Activated naive CD4-positive, alpha-beta T cell treated with anti-CD3 and anti-CD28 coated beads for 36 hours (primary cell): ENCODE measurements at regions not wholly inside any gene's neighbourhood (a gene's known extent, or its start where the extent isn't known, plus 50 kb on each side); places are given as distances from the start of the nearest gene placed in this dataset.

Experiments used
- CTCF ChIA-PET: fragments of 350-600 bp; sonication (Branson Sonifier 250); formaldehyde crosslinking; loops from one replicate; lab custom pipeline; 2021; ENCODE audit warnings: antibody characterized with exemption; lab: Charles Lee
- DNase-seq: peaks from one replicate; pipeline ENCODE4 v3.0.0-alpha.2; 2020
- H3K27ac Mint-ChIP-seq: one replicate; pipeline ENCODE4 v1.8.0; 2021; ENCODE audit warnings: mild to moderate bottlenecking, mixed read lengths
- H3K27me3 Mint-ChIP-seq: one replicate; pipeline ENCODE4 v1.8.0; 2021; ENCODE audit warnings: low read depth, mixed read lengths
- H3K36me3 Mint-ChIP-seq: one replicate; pipeline ENCODE4 v1.8.0; 2021; ENCODE audit warnings: low read depth, mixed read lengths
- H3K4me1 Mint-ChIP-seq: one replicate; pipeline ENCODE4 v1.8.0; 2021; ENCODE audit warnings: low read depth, mixed read lengths
- H3K4me3 Mint-ChIP-seq: one replicate; pipeline ENCODE4 v1.8.0; 2021; ENCODE audit warnings: mild to moderate bottlenecking, moderate library complexity, mixed read lengths
- H3K9me3 Mint-ChIP-seq: one replicate; pipeline ENCODE4 v1.8.0; 2021; ENCODE audit warnings: mixed read lengths
- intact Hi-C: fragments of 100-400 bp; cut with micrococcal nuclease; formaldehyde crosslinking; loops from one replicate; pipeline ENCODE4 v1.15.1; 2023

DNA sequence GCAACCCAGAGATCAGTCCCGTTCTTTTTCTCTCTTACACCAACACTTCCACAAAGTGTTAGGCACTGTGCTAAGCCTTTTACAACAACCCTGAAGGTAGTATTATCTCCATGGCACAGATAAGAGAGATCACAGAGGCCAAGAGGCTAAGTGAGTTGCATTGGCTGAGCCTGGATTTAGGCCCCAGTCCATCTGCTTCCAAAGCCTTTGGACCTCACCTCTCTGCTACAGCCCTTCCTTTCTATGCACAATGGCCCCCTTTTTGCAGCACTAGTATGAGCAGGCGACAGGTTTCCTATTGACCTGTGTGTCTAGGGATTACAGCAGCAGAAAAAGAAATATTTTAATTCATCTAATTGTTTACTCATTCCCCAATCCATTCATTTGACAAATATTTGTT, 76.2 kb downstream of the CRYGS start:
- Mint-ChIP-seq H3K27ac (no peak overlapping the region), H3K9me3 (no peaks in the 10 kb centered on the region), H3K36me3 (no peaks in the 10 kb centered on the region), H3K4me1 (no peaks in the 10 kb centered on the region), H3K27me3 (no peaks in the 10 kb centered on the region), H3K4me3 (no peak overlapping the region)
- no peak for DNase-seq
- intact Hi-C loops: no loop called here
- CTCF ChIA-PET: no interaction called here

DNA sequence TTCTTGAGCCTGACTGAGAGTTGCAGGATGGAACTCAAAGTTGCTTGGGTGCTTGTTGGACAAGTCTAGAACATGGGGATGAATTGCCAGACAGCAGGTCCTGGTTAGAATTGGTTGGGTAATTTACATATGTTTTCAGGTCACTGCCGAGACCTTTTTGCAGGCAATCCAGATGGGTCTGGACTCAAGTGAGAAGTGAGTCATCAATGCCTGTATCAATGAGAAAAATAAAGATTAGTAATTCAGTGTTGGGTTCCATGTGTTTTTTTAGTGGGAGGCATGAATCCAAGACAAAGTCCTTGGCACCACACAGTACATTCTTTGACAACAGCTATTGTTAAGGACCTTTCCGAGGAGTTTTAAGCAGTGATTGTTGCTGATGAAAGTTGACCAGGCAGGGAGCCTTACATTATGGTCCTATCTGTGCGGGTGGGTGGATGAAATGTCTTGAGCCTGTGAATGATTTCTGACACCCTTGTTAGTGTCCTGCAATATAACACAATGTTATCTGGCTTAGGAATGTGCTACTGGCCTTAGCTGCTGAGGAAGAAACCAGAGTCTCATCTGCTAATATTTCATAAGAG, 77.7 kb downstream of the CRYGS start:
- Mint-ChIP-seq H3K9me3 (no peaks in the 10 kb centered on the region), H3K4me1 (no peaks in the 10 kb centered on the region), H3K27me3 (no peaks in the 10 kb centered on the region), H3K36me3 (no peaks in the 10 kb centered on the region), H3K27ac (no peak overlapping the region), H3K4me3 (no peak overlapping the region)
- intact Hi-C loops: no loop called here
- DNase-seq: no peak
- CTCF ChIA-PET: interaction anchor here (1.2 kb wide), 1 partner anchor 27 kb away, joined by 3 read pairs; no protein-coding TSS in a partner anchor

DNA sequence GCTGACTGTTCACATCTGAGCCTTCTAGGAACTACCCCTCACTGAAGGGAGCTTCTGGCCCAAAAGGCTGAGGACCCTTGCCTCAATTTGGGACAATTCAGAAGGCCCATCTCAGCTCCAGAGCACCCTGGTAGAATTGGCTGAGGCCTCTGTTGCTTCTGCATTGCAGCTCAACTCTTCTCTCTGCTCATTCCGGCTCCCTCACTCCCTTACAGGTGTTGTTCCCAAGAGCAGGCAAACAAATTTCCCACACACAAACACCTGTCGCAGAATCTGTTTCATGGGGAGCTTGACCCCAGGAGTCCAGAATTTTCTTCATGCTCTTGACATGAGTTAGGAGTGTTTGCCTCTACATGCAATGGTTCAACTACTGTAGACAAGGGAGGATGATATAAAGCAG, 78.7 kb downstream of the CRYGS start:
- DNase-seq: no peak
- H3K27me3 Mint-ChIP-seq: no peaks in the 10 kb centered on the region
- intact Hi-C loops: no loop called here
- H3K4me3 Mint-ChIP-seq: no peak overlapping the region
- CTCF ChIA-PET: interaction anchor here (1.0 to 1.1 kb wide), 2 partner anchors 74 to 75 kb away, joined by 3 to 4 read pairs; no protein-coding TSS in a partner anchor
- H3K9me3 Mint-ChIP-seq: no peaks in the 10 kb centered on the region
- H3K4me1 Mint-ChIP-seq: no peaks in the 10 kb centered on the region
- no peak overlapping the region for H3K27ac Mint-ChIP-seq
- H3K36me3 Mint-ChIP-seq: no peaks in the 10 kb centered on the region

DNA sequence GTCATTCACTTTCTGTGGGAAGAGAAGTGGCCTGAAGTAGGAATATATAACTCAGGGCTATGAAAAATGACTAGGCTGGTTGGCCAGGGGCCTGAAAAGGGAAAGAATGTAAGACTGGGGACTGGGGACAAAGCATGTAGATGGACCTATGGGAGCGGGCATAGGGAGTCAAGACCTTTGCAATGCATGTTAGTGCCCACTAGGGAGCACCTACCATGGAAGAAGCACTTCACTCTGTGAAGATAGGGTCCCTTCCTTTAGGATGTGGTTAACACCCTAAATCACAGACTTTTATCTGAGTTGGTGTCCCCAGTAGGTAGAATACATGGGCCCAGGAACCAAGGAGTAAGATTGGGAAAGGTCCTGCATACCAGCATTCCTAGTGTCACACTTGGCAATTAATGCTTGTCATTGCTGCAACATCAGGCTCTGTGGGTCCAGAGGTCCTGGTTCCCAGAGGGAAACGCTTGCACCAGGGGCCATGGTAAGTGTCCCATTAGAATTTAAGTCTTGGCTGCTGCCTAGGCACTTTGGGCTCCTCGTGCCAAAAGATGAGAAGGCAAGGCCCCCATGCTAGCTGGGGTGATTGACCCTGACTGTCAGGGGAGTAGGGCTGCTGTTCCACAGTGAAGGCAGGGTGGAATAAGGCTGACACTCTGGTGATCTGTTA, 79.6 kb downstream of the CRYGS start:
- no peak overlapping the region for H3K4me3 Mint-ChIP-seq
- H3K27ac Mint-ChIP-seq: no peak overlapping the region
- intact Hi-C loops: no loop called here
- no peaks in the 10 kb centered on the region for H3K9me3 Mint-ChIP-seq
- DNase-seq: no peak
- CTCF ChIA-PET: interaction anchor here (1.1 kb wide), 1 partner anchor 75 kb away, joined by 4 read pairs; no protein-coding TSS in a partner anchor
- no peaks in the 10 kb centered on the region for H3K36me3 Mint-ChIP-seq
- no peaks in the 10 kb centered on the region for H3K4me1 Mint-ChIP-seq
- H3K27me3 Mint-ChIP-seq: no peaks in the 10 kb centered on the region

DNA sequence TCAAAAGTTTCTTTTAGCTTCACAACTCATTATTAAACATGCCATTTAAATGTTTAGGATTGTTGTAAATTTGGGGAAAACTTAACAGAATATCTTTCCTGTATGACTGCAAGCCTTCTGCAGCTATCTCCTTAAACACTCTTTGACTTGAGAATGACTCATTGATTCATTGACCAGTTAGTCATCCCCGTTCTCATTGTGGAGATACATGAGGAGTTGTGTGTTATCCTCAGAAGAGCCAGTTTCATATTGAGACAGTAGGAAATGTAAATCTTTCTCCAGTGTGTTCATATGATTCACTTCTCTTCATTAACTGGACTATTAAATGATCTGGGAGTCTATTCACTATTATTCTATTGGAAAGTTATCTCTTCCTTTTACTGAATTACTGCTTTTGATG, 83.0 kb downstream of the CRYGS start:
- DNase-seq: no peak
- no peaks in the 10 kb centered on the region for H3K4me1 Mint-ChIP-seq
- no peaks in the 10 kb centered on the region for H3K36me3 Mint-ChIP-seq
- CTCF ChIA-PET: interaction anchor here (1.2 kb wide), 1 partner anchor 482 kb away, joined by 3 read pairs; no protein-coding TSS in a partner anchor
- no peaks in the 10 kb centered on the region for H3K27me3 Mint-ChIP-seq
- intact Hi-C loops: no loop called here
- H3K4me3 Mint-ChIP-seq: no peak overlapping the region
- no peaks in the 10 kb centered on the region for H3K9me3 Mint-ChIP-seq
- no peak overlapping the region for H3K27ac Mint-ChIP-seq

DNA sequence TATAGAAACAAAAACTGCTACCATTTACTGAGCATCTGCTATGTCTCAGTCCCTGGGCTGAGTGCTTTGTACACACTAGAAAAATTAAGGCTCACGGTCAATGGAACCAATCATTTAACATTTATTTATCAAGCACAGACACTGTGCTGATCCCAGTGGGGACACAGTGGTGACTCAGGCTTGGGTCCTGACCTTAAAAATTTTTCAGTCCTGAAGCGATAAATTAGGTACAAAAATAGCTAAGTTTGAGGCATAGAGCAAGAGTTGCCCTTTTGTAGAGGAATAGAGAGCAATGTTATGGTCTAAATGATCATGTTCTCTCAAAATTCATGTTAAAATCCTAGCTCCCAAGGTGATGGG, 85.1 kb downstream of the CRYGS start:
- Mint-ChIP-seq H3K27ac (no peak overlapping the region), H3K4me3 (no peak overlapping the region), H3K9me3 (no peaks in the 10 kb centered on the region), H3K4me1 (no peaks in the 10 kb centered on the region), H3K27me3 (no peaks in the 10 kb centered on the region), H3K36me3 (no peaks in the 10 kb centered on the region)
- intact Hi-C loops: no loop called here
- CTCF ChIA-PET: interaction anchor here (0.8 to 1.1 kb wide), 2 partner anchors 10 to 81 kb away, joined by 3 to 5 read pairs; no protein-coding TSS in a partner anchor
- no peak for DNase-seq

DNA sequence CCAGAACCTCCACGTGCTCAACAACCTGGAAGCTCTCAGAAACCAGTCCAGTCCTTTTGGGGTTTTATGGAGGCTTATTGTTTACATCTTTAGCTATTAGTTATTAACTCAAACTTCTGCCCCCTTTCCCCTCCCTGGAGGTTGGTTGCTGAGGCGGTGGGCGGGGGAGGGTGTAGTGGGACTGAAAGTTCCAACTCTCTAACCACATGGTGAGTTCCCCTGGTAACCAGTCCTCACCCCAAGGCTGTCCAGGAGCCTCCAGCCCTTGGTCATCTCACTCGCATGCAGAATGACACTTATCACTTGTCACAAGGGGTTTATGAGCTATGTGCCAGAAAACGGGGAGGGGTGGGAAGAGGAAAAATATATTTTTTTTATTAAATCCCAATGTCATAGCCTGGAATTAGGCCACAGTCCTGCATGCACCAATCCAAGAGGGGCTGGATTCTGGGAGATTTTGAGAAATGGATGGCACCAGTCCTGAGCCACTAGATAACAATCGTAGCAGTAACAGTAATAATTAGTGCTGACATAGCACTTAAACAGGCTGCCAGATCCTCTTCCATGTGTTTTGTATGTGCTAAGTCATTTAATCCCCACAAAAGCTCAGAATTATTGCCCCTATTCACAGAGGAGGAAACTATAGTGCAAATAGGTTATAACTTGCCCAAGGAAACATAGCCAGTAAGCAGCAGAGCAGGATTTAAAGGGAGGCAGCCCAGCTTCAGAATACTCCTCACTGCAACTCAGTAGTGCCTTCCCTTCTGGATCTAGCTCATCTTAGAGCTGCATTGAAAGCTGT, 85.7 kb downstream of the CRYGS start:
- no peak for DNase-seq
- no peak overlapping the region for H3K27ac Mint-ChIP-seq
- intact Hi-C loops: no loop called here
- H3K27me3 Mint-ChIP-seq: no peaks in the 10 kb centered on the region
- no peaks in the 10 kb centered on the region for H3K9me3 Mint-ChIP-seq
- H3K4me3 Mint-ChIP-seq: no peak overlapping the region
- CTCF ChIA-PET: interaction anchor here (0.6 to 1.1 kb wide), 4 partner anchors 10 to 841 kb away, joined by 3 to 5 read pairs (median 4); no protein-coding TSS in a partner anchor
- no peaks in the 10 kb centered on the region for H3K4me1 Mint-ChIP-seq
- H3K36me3 Mint-ChIP-seq: no peaks in the 10 kb centered on the region

DNA sequence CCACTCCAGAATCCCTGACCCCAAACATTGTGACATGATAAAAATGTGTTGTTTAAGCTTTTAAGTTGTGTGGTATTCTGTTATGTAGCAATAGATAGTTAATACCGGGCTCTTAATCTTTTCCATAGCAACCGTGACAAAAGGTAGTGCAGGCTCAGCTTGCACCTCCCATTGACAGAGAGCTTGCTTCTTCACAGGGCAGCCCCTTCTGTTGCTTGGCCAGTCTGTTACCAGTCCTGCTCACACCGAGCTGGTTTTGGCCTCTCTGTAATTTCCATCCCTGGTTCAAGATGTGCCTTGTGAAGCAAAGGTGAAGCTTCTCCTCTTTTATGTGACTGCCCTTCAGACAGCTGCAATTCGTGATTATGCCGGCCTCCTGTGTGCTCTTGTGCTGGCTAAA, 86.9 kb downstream of the CRYGS start:
- CTCF ChIA-PET: no interaction called here
- H3K4me1 Mint-ChIP-seq: no peaks in the 10 kb centered on the region
- intact Hi-C loops: no loop called here
- H3K27me3 Mint-ChIP-seq: no peaks in the 10 kb centered on the region
- no peak overlapping the region for H3K27ac Mint-ChIP-seq
- no peak for DNase-seq
- H3K4me3 Mint-ChIP-seq: no peak overlapping the region
- H3K9me3 Mint-ChIP-seq: no peaks in the 10 kb centered on the region
- no peaks in the 10 kb centered on the region for H3K36me3 Mint-ChIP-seq

DNA sequence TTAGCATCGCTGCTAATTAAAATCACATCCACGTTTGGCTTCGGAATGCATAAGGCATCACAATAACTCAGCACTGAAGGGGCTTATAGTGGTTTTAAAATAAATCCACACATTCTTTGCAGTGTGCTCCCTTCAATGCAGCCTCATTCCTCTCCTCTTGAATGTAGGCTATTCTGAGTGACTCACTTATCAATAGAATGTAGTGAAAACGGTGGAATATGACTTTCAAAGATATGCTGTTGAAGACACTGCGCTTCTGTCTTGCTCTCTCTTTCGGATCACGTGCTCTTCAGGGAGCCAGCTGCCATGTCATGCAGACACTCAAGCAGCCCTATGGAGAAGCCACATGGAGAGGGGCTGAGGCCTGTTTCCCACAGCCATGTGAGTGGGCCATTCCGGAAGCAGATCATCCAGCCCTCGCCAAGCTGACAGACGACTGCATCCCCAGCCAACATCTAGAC, 87.4 kb downstream of the CRYGS start:
- Mint-ChIP-seq H3K9me3 (no peaks in the 10 kb centered on the region), H3K27me3 (no peaks in the 10 kb centered on the region), H3K27ac (no peak overlapping the region), H3K36me3 (no peaks in the 10 kb centered on the region), H3K4me3 (no peak overlapping the region), H3K4me1 (no peaks in the 10 kb centered on the region)
- intact Hi-C loops: no loop called here
- DNase-seq: no peak
- CTCF ChIA-PET: no interaction called here

DNA sequence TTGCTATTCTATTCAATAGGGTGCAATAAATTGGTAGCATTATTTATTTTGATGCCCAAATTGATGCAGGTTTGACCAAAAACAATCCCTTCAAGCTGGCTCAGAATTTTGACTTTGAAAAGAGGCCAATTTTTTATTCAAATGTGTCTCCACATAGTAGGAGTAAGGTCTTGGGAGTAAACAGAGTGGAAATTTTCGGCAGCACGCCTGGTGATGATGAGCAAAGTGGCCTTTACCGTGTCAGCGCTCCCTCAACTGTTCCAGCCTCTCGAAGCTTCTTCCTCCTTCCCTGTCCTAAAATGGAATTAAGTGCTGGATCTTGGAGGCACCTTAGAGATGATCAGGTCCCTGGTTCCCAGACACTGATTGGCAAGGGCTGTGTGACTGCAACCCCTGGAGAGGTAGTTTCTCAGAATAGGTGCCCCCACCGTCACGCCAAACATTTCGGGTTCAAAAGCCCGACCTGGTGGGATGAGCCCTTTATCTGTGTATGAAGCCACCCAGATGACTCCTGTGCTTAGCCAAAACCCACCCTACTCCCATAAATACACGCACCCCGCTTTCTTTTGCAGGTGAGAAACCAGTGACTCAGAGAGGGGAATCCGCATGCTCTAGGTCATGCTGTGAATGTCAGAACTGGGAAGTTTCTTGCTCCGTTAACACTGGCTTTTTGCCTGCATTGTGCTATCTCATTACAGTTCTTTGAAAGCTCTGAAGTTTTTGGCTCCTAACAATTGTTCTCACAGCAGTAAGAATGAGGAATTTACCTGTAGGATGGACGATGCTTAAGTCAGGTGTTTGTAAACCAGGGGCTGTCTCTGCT, 89.1 kb downstream of the CRYGS start:
- Mint-ChIP-seq H3K4me1 (no peaks in the 10 kb centered on the region), H3K4me3 (no peak overlapping the region), H3K27ac (no peak overlapping the region), H3K9me3 (no peaks in the 10 kb centered on the region), H3K36me3 (no peaks in the 10 kb centered on the region), H3K27me3 (no peaks in the 10 kb centered on the region)
- intact Hi-C loops: no loop called here
- CTCF ChIA-PET: no interaction called here
- no peak for DNase-seq

DNA sequence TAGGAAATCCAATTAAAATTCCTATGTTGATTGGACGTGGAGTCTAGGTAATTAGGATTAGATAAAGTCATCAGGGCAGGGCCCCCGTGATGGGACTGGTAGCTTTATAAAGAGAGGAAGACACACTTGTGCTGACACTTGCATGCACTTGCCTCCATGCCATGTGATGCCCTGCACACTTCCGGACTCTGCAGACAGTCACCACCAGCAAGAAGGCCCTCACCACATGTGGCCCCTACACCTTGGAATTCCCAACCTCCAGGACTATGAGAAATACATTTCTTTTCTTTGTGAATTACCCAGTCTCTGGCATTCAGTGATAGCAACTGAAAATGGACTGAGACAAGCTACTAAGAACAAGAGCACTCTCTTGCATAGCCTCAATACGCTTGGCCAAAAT, 90.6 kb downstream of the CRYGS start:
- no peaks in the 10 kb centered on the region for H3K4me1 Mint-ChIP-seq
- intact Hi-C loops: no loop called here
- no peak overlapping the region for H3K27ac Mint-ChIP-seq
- CTCF ChIA-PET: no interaction called here
- H3K9me3 Mint-ChIP-seq: no peaks in the 10 kb centered on the region
- H3K27me3 Mint-ChIP-seq: no peaks in the 10 kb centered on the region
- no peaks in the 10 kb centered on the region for H3K36me3 Mint-ChIP-seq
- no peak for DNase-seq
- H3K4me3 Mint-ChIP-seq: no peak overlapping the region

DNA sequence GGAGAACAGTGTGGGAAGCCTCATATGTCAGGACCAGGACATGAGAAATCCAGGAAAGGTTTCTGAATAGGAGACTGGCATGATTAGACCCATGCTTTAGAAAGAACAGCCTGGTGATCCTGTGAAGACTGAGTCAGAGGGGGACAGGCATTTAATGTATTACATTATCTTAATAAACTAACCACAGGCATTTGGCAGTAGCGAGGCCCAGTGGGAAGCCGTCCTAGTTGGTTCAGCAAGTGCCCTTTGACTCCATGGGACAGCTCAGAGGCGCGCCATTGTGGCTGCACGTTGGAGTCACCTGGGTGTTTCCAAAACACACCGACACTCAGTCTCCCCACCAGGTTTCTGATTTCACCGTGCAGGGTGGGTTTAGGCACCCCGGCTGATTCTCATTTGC, 90.5 kb upstream of the DGKG start:
- Mint-ChIP-seq H3K9me3 (no peaks in the 10 kb centered on the region), H3K4me1 (no peaks in the 10 kb centered on the region), H3K27me3 (no peaks in the 10 kb centered on the region), H3K4me3 (no peak overlapping the region), H3K36me3 (no peaks in the 10 kb centered on the region), H3K27ac (no peak overlapping the region)
- no peak for DNase-seq
- CTCF ChIA-PET: no interaction called here
- intact Hi-C loops: no loop called here
